Esophagus mucosa (tissue), 1 donor: ENCODE measurements at regions not wholly inside any gene's neighbourhood (a gene's known extent, or its start where the extent isn't known, plus 50 kb on each side); places are given as distances from the start of the nearest gene placed in this dataset.

Experiments used
- ATAC-seq: fragments of 200-7000 bp; cut with Tn5 transposase; one replicate; pipeline ENCODE4 v1.9.1; 2020
- donor health status: DM: yes; HTN: yes; CAD: no.

- ATAC-seq: no peak
Observed at GRCh38 chr9:89866701-89867100, 261.9 kb downstream of the GADD45G start.

GRCh38 chr9:89868100-89868499 lies 263.3 kb downstream of the GADD45G start:
- ATAC-seq: no peak

GRCh38 chr9:89869793-89870580 lies 265.2 kb downstream of the GADD45G start:
- ATAC-seq: no peak

- ATAC-seq: no peak
Observed at GRCh38 chr9:89871871-89872331, 267.1 kb downstream of the GADD45G start.

- no peak for ATAC-seq
Observed at GRCh38 chr9:89872426-89872912, 267.7 kb downstream of the GADD45G start.

GRCh38 chr9:89872913-89873707 lies 268.3 kb downstream of the GADD45G start:
- ATAC-seq: no peak

GRCh38 chr9:89873801-89874200 lies 269.0 kb downstream of the GADD45G start:
- ATAC-seq: no peak

GRCh38 chr9:89874351-89875321 lies 269.8 kb downstream of the GADD45G start:
- peak; percentile 59 for ATAC-seq

- no peak for ATAC-seq
Observed at GRCh38 chr9:89877051-89878002, 272.5 kb downstream of the GADD45G start.

GRCh38 chr9:89878003-89878411 lies 273.2 kb downstream of the GADD45G start:
- no peak for ATAC-seq

GRCh38 chr9:89878687-89879086 lies 273.9 kb downstream of the GADD45G start:
- ATAC-seq: no peak

- no peak for ATAC-seq
Observed at GRCh38 chr9:89879276-89879675, 274.5 kb downstream of the GADD45G start.

- no peak for ATAC-seq
Observed at GRCh38 chr9:89879701-89880100, 274.9 kb downstream of the GADD45G start.

GRCh38 chr9:89880161-89880560 lies 275.3 kb downstream of the GADD45G start:
- no peak for ATAC-seq

- ATAC-seq: no peak
Observed at GRCh38 chr9:89880721-89881120, 275.9 kb downstream of the GADD45G start.

- no peak for ATAC-seq
Observed at GRCh38 chr9:89881431-89881830, 276.6 kb downstream of the GADD45G start.

GRCh38 chr9:89882930-89883361 lies 278.1 kb downstream of the GADD45G start:
- ATAC-seq: no peak

- ATAC-seq: no peak
Observed at GRCh38 chr9:89883401-89884341, 278.9 kb downstream of the GADD45G start.

GRCh38 chr9:89884356-89885083 lies 279.7 kb downstream of the GADD45G start:
- no peak for ATAC-seq
